ENCODE measurements at regions not wholly inside any gene's neighbourhood (a gene's known extent, or its start where the extent isn't known, plus 50 kb on each side); places are given as distances from the start of the nearest gene placed in this dataset.

DNA sequence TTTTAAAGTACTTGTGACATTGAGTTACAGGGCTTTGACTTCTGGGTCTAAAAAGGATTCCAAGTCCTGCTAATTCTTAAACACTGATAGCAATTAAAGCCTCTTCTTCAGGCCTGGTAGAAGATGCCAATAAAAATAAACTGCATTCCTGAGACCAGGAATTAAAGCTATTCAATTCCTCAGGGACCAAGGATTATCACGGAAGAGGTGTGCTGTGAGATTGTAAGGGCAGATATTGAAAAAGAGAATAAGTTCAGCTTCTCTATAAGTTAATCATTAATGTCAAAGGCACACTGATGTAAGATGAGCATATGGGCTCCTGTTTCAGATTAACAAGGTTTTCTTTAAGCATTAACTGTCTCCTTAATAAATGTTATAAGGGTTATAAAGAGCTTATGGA lies 611.3 kb downstream of the SI start:
- Mint-ChIP-seq H3K27ac (no peak overlapping the region), H3K9me3 (peaks cover 28% of the 10 kb centered on the region), H3K36me3 (ENCODE audit: low read depth) (no peaks in the 10 kb centered on the region), H3K4me3 (no peak overlapping the region), H3K27me3 (ENCODE audit: low read depth, poor library complexity) (no peaks in the 10 kb centered on the region), H3K4me1 (no peaks in the 10 kb centered on the region)
- DNase-seq = no peak
- TF ChIP-seq, protein P1, sequence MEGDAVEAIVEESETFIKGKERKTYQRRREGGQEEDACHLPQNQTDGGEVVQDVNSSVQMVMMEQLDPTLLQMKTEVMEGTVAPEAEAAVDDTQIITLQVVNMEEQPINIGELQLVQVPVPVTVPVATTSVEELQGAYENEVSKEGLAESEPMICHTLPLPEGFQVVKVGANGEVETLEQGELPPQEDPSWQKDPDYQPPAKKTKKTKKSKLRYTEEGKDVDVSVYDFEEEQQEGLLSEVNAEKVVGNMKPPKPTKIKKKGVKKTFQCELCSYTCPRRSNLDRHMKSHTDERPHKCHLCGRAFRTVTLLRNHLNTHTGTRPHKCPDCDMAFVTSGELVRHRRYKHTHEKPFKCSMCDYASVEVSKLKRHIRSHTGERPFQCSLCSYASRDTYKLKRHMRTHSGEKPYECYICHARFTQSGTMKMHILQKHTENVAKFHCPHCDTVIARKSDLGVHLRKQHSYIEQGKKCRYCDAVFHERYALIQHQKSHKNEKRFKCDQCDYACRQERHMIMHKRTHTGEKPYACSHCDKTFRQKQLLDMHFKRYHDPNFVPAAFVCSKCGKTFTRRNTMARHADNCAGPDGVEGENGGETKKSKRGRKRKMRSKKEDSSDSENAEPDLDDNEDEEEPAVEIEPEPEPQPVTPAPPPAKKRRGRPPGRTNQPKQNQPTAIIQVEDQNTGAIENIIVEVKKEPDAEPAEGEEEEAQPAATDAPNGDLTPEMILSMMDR (IDR thresholded peaks at IDR 0.05) = no peak

DNA sequence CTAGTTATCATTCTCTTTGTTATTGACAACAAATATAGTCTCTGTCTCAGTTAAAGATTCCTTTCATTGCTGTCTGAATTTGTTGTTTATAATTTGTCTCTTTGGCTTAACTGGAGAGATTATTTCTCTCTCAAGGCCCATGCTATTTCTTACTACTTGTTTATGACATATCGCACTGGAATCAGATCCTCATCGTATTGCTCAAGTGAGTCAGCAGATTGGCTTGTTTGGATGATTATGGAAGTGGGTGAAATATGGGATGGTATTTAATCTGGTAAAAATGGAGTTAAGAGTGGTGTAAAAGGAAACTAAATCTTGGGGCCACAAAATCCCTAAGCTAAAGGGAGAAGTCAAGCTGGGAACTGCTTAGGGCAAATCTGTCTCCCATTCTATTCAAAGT lies 613.1 kb downstream of the SI start:
- no peak for DNase-seq
- H3K4me3 Mint-ChIP-seq = no peak overlapping the region
- H3K27me3 Mint-ChIP-seq (ENCODE audit: low read depth, poor library complexity) = no peaks in the 10 kb centered on the region
- peaks cover 28% of the 10 kb centered on the region for H3K9me3 Mint-ChIP-seq
- H3K27ac Mint-ChIP-seq = no peak overlapping the region
- no peaks in the 10 kb centered on the region for H3K36me3 Mint-ChIP-seq (ENCODE audit: low read depth)
- TF ChIP-seq, protein P1 (IDR thresholded peaks at IDR 0.05) = no peak
- no peaks in the 10 kb centered on the region for H3K4me1 Mint-ChIP-seq

DNA sequence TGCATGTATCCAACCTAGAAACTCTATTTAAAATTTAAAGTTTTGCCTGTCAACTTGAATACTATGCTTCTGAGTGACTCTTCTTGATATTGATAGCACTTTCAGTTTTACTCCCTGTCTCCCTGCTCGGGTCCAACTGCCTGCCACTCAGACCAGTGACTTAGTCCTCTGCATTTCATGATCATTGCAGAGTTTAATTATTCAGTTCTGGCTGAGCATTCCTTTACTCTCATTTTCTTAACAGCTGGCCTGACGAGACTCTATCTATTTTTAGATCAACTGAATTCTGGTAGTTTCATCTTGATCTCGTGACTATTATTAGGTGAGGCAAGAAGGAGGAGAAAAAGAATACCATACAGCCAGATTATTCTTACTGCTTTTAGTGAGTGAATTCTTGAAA lies 617.4 kb downstream of the SI start:
- H3K36me3 Mint-ChIP-seq (ENCODE audit: low read depth) = no peaks in the 10 kb centered on the region
- TF ChIP-seq, protein P1 (IDR thresholded peaks at IDR 0.05) = no peak
- DNase-seq = no peak
- H3K9me3 Mint-ChIP-seq = no peaks in the 10 kb centered on the region
- H3K4me1 Mint-ChIP-seq = no peaks in the 10 kb centered on the region
- no peak overlapping the region for H3K4me3 Mint-ChIP-seq
- no peak overlapping the region for H3K27ac Mint-ChIP-seq
- no peaks in the 10 kb centered on the region for H3K27me3 Mint-ChIP-seq (ENCODE audit: low read depth, poor library complexity)

DNA sequence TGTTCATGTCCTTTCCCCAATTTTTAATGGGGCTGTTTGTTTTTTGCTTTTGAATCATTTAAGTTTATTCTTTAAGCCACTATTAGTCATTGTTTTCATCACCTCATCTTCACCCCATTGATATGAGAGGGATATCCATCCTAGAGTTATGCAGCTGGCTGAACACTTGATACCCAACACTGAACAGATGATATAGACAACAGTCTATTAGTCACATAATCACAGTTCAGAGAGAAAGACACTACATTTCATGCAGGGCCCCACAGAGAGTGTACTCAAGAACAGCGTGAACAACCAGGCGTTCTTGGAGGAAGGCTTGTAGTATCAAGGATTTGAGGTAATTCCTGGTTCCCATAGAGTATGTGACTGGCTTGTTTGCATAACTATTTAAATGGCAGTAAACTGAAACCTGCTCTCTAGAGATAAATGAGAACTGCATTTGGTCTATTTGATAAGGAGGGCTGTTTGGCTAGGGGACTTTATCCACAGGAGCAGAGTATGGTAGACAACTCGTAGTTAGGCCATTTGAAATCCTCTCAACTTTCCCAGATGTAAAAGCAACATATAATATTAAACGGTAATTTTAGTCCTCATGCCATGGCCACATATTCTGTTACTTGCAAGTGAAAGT lies 618.7 kb downstream of the SI start:
- Mint-ChIP-seq H3K36me3 (ENCODE audit: low read depth) (no peaks in the 10 kb centered on the region), H3K9me3 (no peaks in the 10 kb centered on the region), H3K4me1 (no peaks in the 10 kb centered on the region), H3K27ac (no peak overlapping the region), H3K27me3 (ENCODE audit: low read depth, poor library complexity) (no peaks in the 10 kb centered on the region), H3K4me3 (no peak overlapping the region)
- TF ChIP-seq, protein P1 (IDR thresholded peaks at IDR 0.05) = no peak
- no peak for DNase-seq

DNA sequence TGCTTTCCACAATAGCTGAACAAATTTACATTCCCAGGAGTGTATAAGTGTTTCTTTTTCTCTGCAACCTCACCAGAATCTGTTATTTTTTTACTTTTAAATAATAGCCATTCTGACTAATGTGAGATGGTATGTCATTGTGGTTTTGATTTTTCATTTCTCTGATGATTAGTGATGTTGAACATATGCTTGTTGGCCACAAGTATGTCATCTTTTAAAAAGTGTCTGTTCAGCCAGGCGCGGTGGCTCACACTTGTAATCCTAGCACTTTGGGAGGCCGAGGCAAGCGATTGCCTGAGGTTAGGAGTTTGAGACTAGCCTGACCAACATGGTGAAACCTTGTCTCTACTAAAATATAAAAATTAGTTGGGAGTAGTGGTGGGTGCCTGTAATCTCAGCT lies 619.3 kb downstream of the SI start:
- TF ChIP-seq, protein P1 (IDR thresholded peaks at IDR 0.05) = no peak
- Mint-ChIP-seq H3K4me3 (no peak overlapping the region), H3K4me1 (no peaks in the 10 kb centered on the region), H3K27ac (no peak overlapping the region), H3K36me3 (ENCODE audit: low read depth) (no peaks in the 10 kb centered on the region), H3K9me3 (no peaks in the 10 kb centered on the region), H3K27me3 (ENCODE audit: low read depth, poor library complexity) (no peaks in the 10 kb centered on the region)
- DNase-seq = no peak

DNA sequence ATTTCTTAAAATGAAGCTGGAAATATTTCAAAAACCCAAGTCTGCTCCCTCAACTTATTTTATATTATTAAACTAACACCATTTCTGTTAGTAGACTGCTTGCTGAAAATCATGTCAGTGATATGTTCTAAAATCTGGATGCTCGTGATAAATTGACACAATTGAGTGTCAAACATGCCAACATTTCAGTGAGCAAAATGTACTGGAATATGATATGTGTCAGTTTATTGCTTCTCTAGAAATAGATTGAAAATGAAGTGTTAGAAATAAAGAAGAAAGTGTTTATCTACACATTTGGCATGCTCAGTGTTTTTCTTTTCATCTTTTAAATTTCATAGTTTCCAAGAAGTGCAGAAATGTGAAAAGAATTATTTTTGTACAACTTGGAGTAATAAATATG lies 624.6 kb downstream of the SI start:
- H3K4me1 Mint-ChIP-seq = peaks cover 7% of the 10 kb centered on the region
- H3K27ac Mint-ChIP-seq = no peak overlapping the region
- H3K4me3 Mint-ChIP-seq = no peak overlapping the region
- no peaks in the 10 kb centered on the region for H3K36me3 Mint-ChIP-seq (ENCODE audit: low read depth)
- DNase-seq = no peak
- TF ChIP-seq, protein P1 (IDR thresholded peaks at IDR 0.05) = no peak
- H3K9me3 Mint-ChIP-seq = peaks cover 4% of the 10 kb centered on the region
- H3K27me3 Mint-ChIP-seq (ENCODE audit: low read depth, poor library complexity) = no peaks in the 10 kb centered on the region

Measured in nephron progenitor cell (in vitro differentiated cells).